ENCODE measurements at regions not wholly inside any gene's neighbourhood (a gene's known extent, or its start where the extent isn't known, plus 50 kb on each side); places are given as distances from the start of the nearest gene placed in this dataset.
"Not testable (repeated sequence)": the region's sequence is repeated elsewhere in the genome, so short reads cannot be mapped to it uniquely, and the experiment has no call there.

DNA sequence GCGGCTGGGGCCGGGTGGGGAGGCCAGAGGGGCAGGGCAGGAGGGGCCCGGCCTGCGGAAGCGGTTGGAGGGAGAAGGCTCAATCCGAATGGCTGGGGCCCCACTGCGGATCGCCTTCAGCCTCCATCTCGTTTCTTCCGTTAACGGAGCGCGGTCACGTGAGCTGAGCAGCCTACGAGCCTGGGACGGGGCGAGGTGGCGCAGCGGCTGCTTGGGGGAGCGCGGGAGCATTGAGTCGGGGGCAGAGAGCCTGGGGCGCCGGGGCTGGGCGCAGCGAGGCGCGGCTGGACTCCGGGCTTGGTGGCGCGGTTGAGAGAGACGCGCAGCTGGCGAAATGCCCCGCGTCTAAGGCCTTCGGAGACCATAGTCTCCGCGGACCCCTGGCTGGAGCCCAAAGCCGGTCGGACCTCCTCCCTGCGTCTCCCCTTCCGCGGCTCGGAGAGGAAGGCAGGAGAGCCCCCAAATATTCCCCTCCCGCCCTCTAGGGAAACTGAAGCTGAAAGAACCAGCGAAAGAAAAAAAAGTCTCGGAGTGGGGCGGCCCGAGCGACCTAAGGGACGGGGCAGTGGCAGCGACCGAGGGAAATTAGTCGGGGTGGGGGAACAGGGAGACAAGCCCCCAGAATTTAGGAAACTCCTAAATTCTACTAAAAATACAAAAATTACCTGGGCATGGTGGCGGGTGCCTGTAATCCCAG, 94.7 kb upstream of the PLEKHM1 start (continued):
- TF ChIP-seq NR2C2 (CRISPR knock-in tag; IDR thresholded peaks at IDR 0.05; ENCODE audit: borderline replicate concordance) (0 out of 2 replicates have a peak, but pooled peaks have one; percentile 22), ZFY (CRISPR knock-in tag; IDR thresholded peaks at IDR 0.05) (peak; percentile 89), POLR2A (IDR thresholded peaks at IDR 0.05; ENCODE audit: insufficient read depth in 1 of 2, low read depth in 2 of 2, low read length in 2 of 2) (peak; percentile 54 to 60; a peak in 3 of 4 replicates), MTF2 (CRISPR knock-in tag; IDR thresholded peaks at IDR 0.05; ENCODE audit: borderline replicate concordance) (0 out of 2 replicates have a peak, but pooled peaks have one; percentile 64), ZFX (CRISPR knock-in tag; IDR thresholded peaks at IDR 0.05; ENCODE audit: low read depth) (peak; percentile 77), POLR2G (IDR thresholded peaks at IDR 0.05; ENCODE audit: low read depth, low read length) (peak; percentile 79), SP5 (CRISPR knock-in tag; IDR thresholded peaks at IDR 0.05; ENCODE audit: borderline replicate concordance, low read depth) (peak; percentile 26; the same call in 1 of the 2 replicates), FOSL2 (CRISPR knock-in tag; IDR thresholded peaks at IDR 0.05) (peak; percentile 52; the same call in 1 of the 2 replicates), NR2F6 (CRISPR knock-in tag; IDR thresholded peaks at IDR 0.05) (peak; percentile 59; the same call in 1 of the 2 replicates), GATAD2A (CRISPR knock-in tag; IDR thresholded peaks at IDR 0.05) (0 out of 2 replicates have a peak, but pooled peaks have one; percentile 15), KMT2A (CRISPR knock-in tag; IDR thresholded peaks at IDR 0.05) (peak; percentile 49; the same call in 1 of the 2 replicates), SALL2 (CRISPR knock-in tag; IDR thresholded peaks at IDR 0.05) (peak; percentile 87), ERF (CRISPR knock-in tag; IDR thresholded peaks at IDR 0.05) (peak; percentile 53; the same call in 1 of the 2 replicates), HNRNPLL (IDR thresholded peaks at IDR 0.05; ENCODE audit: low read depth, low read length, poor library complexity, severe bottlenecking) (peak; percentile 88), ZNF12 (CRISPR knock-in tag; IDR thresholded peaks at IDR 0.05) (peak; percentile 38; the same call in 1 of the 2 replicates)
- TF ChIP-seq, protein P1, sequence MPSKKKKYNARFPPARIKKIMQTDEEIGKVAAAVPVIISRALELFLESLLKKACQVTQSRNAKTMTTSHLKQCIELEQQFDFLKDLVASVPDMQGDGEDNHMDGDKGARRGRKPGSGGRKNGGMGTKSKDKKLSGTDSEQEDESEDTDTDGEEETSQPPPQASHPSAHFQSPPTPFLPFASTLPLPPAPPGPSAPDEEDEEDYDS (CRISPR knock-in tag; IDR thresholded peaks at IDR 0.05) = peak; percentile 64
- TF ChIP-seq, protein P2, sequence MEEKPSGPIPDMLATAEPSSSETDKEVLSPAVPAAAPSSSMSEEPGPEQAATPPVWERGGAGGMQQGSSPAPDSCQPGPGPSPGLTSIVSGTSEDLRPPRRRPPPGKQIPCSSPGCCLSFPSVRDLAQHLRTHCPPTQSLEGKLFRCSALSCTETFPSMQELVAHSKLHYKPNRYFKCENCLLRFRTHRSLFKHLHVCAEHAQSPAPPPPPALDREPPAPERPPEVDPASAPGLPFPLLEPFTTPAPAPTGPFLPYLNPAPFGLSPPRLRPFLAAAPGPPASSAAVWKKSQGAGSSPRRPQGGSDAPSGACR (CRISPR knock-in tag; IDR thresholded peaks at IDR 0.05) = peak; percentile 71; the same call in 1 of the 2 replicates
- TF ChIP-seq NR2F6 (IDR thresholded peaks at IDR 0.05) = not testable (repeated sequence)
- TF ChIP-seq, protein P3, sequence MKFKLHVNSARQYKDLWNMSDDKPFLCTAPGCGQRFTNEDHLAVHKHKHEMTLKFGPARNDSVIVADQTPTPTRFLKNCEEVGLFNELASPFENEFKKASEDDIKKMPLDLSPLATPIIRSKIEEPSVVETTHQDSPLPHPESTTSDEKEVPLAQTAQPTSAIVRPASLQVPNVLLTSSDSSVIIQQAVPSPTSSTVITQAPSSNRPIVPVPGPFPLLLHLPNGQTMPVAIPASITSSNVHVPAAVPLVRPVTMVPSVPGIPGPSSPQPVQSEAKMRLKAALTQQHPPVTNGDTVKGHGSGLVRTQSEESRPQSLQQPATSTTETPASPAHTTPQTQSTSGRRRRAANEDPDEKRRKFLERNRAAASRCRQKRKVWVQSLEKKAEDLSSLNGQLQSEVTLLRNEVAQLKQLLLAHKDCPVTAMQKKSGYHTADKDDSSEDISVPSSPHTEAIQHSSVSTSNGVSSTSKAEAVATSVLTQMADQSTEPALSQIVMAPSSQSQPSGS (CRISPR knock-in tag; IDR thresholded peaks at IDR 0.05) = 0 out of 2 replicates have a peak, but pooled peaks have one; percentile 12
